IMR-90 (cell line): ENCODE measurements at regions not wholly inside any gene's neighbourhood (a gene's known extent, or its start where the extent isn't known, plus 50 kb on each side); places are given as distances from the start of the nearest gene placed in this dataset.

Experiments
- ATAC-seq: fragments of 200-7000 bp; cut with Tn5 transposase; 2 replicates; pipeline ENCODE4 v1.9.1; 2020; ENCODE audit warnings: low read depth, mild to moderate bottlenecking, moderate library complexity
- BruUV-seq: library from RNA; stranded (reverse); fragments of 400-500 nt; replicated peaks from 2 replicates; lab custom pipeline; 2021; lab: Mats Ljungman, UMichigan
- CTCF ChIA-PET: fragments of 300-600 bp; formaldehyde crosslinking; extraction: SDS; loops from one replicate; lab custom pipeline; 2021; ENCODE audit warnings: antibody characterized with exemption; lab: Yijun Ruan, JAX
- POLR2A ChIA-PET: fragments of 300-600 bp; sonication (Branson Sonifier 250); formaldehyde crosslinking; loops from one replicate; lab custom pipeline; 2022; ENCODE audit warnings: antibody characterized with exemption; ENCODE audit not compliant: unreplicated experiment; lab: Charles Lee
- DNase-seq: peaks from one replicate; pipeline ENCODE4 v3.0.0; 2013
- H2AFZ ChIP-seq: replicated peaks from 2 replicates; pipeline ENCODE3; 2013; ENCODE audit warnings: low read length, mild to moderate bottlenecking; ENCODE audit not compliant: poor library complexity
- H2AK5ac ChIP-seq: 2 replicates; pipeline ENCODE4 v1.6.1; 2013; ENCODE audit warnings: low read depth, low read length, inconsistent platforms
- H2AK9ac ChIP-seq: replicated peaks from 2 replicates; pipeline ENCODE3; 2013; ENCODE audit warnings: mild to moderate bottlenecking, low read depth, low read length, moderate library complexity; ENCODE audit not compliant: poor library complexity
- H2BK120ac ChIP-seq: 2 replicates; pipeline ENCODE4 v1.6.1; 2013; ENCODE audit warnings: low read depth, low read length, inconsistent platforms
- H2BK15ac ChIP-seq: 3 replicates; pipeline ENCODE4 v1.6.1; 2013; ENCODE audit warnings: low read depth, low read length, inconsistent platforms
- H2BK20ac ChIP-seq: 2 replicates; pipeline ENCODE4 v1.6.1; 2013; ENCODE audit warnings: low read depth, mild to moderate bottlenecking, inconsistent platforms, low read length, moderate library complexity
- H2BK5ac ChIP-seq: 2 replicates; pipeline ENCODE4 v1.6.1; 2013; ENCODE audit warnings: mild to moderate bottlenecking, low read depth, low read length, inconsistent platforms; ENCODE audit not compliant: poor library complexity, severe bottlenecking
- H3K14ac ChIP-seq: replicated peaks from 2 replicates; pipeline ENCODE4 v1.6.1; 2013; ENCODE audit warnings: low read depth, low read length, inconsistent platforms
- H3K18ac ChIP-seq: 2 replicates; pipeline ENCODE4 v1.6.1; 2013; ENCODE audit warnings: low read depth, low read length, control low read depth
- H3K23ac ChIP-seq: 2 replicates; pipeline ENCODE4 v1.6.1; 2013; ENCODE audit warnings: low read depth, low read length, inconsistent platforms
- H3K27ac ChIP-seq: 2 replicates; pipeline ENCODE4 v1.5.1; 2013; ENCODE audit warnings: mild to moderate bottlenecking, control low read depth, low read length; ENCODE audit not compliant: insufficient read depth
- H3K27me3 ChIP-seq: 2 replicates; pipeline ENCODE4 v1.6.1; 2013; ENCODE audit warnings: low read length; ENCODE audit not compliant: control insufficient read depth, insufficient read depth
- H3K36me3 ChIP-seq: 2 replicates; pipeline ENCODE4 v1.6.1; 2013; ENCODE audit warnings: low read length, mixed read lengths; ENCODE audit not compliant: control insufficient read depth, insufficient read depth
- H3K4ac ChIP-seq: 2 replicates; pipeline ENCODE4 v1.6.1; 2013; ENCODE audit warnings: low read depth, low read length, inconsistent platforms
- H3K4me1 ChIP-seq: 2 replicates; pipeline ENCODE4 v1.6.1; 2013; ENCODE audit warnings: low read length, mixed read lengths; ENCODE audit not compliant: control insufficient read depth, insufficient read depth
- H3K4me2 ChIP-seq: 2 replicates; pipeline ENCODE4 v1.6.1; 2013; ENCODE audit warnings: low read depth, mild to moderate bottlenecking, control low read depth, low read length, moderate library complexity
- H3K4me3 ChIP-seq: 2 replicates; pipeline ENCODE4 v1.5.1; 2013; ENCODE audit warnings: low read depth, mild to moderate bottlenecking, control low read depth, low read length, moderate library complexity; ENCODE audit not compliant: insufficient read depth
- H3K56ac ChIP-seq: 2 replicates; pipeline ENCODE4 v1.6.1; 2013; ENCODE audit warnings: low read length, inconsistent platforms; ENCODE audit not compliant: insufficient read depth; ENCODE audit errors: extremely low read depth
- H3K79me1 ChIP-seq, 2 experiments: 2 replicates each; pipeline ENCODE4 v1.6.1; 2013; ENCODE audit warnings: low read length in 2 of 2, inconsistent platforms in 1 of 2, low read depth in 1 of 2
- H3K9ac ChIP-seq: 2 replicates; pipeline ENCODE4 v1.6.1; 2013; ENCODE audit warnings: low read depth, low read length, control low read depth
- H3K9me1 ChIP-seq: 2 replicates; pipeline ENCODE4 v1.6.1; 2013; ENCODE audit warnings: low read length, inconsistent platforms; ENCODE audit not compliant: insufficient read depth
- H3K9me3 ChIP-seq: 2 replicates; pipeline ENCODE4 v1.6.1; 2013; ENCODE audit warnings: low read length; ENCODE audit not compliant: control insufficient read depth, insufficient read depth
- H4K20me1 ChIP-seq: 2 replicates; pipeline ENCODE4 v1.6.1; 2013; ENCODE audit warnings: low read length, inconsistent platforms; ENCODE audit not compliant: insufficient read depth
- H4K5ac ChIP-seq: 2 replicates; pipeline ENCODE4 v1.6.1; 2013; ENCODE audit warnings: mild to moderate bottlenecking, low read depth, low read length, control low read depth
- H4K8ac ChIP-seq, 2 experiments: 2 replicates each; pipeline ENCODE4 v1.6.1; 2013; ENCODE audit warnings: low read depth in 2 of 2, low read length in 2 of 2, control low read depth in 1 of 2, inconsistent platforms in 1 of 2
- H4K91ac ChIP-seq: 2 replicates; pipeline ENCODE4 v1.6.1; 2013; ENCODE audit warnings: low read depth, low read length, inconsistent platforms; ENCODE audit not compliant: insufficient read depth
- BHLHE40 ChIP-seq: fragments of 150-350 bp; IDR thresholded peaks from 2 replicates; pipeline ENCODE4 v1.6.1; 2016; ENCODE audit warnings: mild to moderate bottlenecking, low read depth, low read length
- CEBPB ChIP-seq: IDR thresholded peaks from 2 replicates; pipeline ENCODE4 v1.6.1; 2012; ENCODE audit warnings: low read depth, low read length, improper control_type of control experiment
- CHD1 ChIP-seq: IDR thresholded peaks from 2 replicates; pipeline ENCODE4 v1.6.1; 2012; ENCODE audit warnings: low read depth, low read length, improper control_type of control experiment
- FOS ChIP-seq: fragments of 150-350 bp; IDR thresholded peaks from 2 replicates; pipeline ENCODE4 v1.6.1; 2016; ENCODE audit warnings: low read depth, low read length
- MAFK ChIP-seq: IDR thresholded peaks from 2 replicates; pipeline ENCODE4 v1.6.1; 2012; ENCODE audit warnings: low read depth, low read length, improper control_type of control experiment
- MAZ ChIP-seq: IDR thresholded peaks from 2 replicates; pipeline ENCODE4 v1.6.1; 2012; ENCODE audit warnings: low read depth, mild to moderate bottlenecking, low read length, improper control_type of control experiment, moderate library complexity, borderline replicate concordance
- MXI1 ChIP-seq: IDR thresholded peaks from 2 replicates; pipeline ENCODE4 v1.6.1; 2012; ENCODE audit warnings: low read depth, mild to moderate bottlenecking, low read length, moderate library complexity, borderline replicate concordance
- NFE2L2 ChIP-seq: fragments of 150-350 bp; IDR thresholded peaks from 2 replicates; pipeline ENCODE4 v1.6.1; 2016; ENCODE audit warnings: low read depth, mild to moderate bottlenecking, low read length
- POLR2A ChIP-seq: IDR thresholded peaks from 2 replicates; pipeline ENCODE4 v1.6.1; 2012; ENCODE audit warnings: mild to moderate bottlenecking, low read depth, low read length
- RAD21 ChIP-seq: IDR thresholded peaks from 2 replicates; pipeline ENCODE4 v1.6.1; 2012; ENCODE audit warnings: low read length, improper control_type of control experiment
- RCOR1 ChIP-seq: IDR thresholded peaks from 2 replicates; pipeline ENCODE4 v1.6.1; 2012; ENCODE audit warnings: mild to moderate bottlenecking, low read length, improper control_type of control experiment; ENCODE audit not compliant: insufficient replicate concordance
- RFX5 ChIP-seq: IDR thresholded peaks from 2 replicates; pipeline ENCODE4 v1.8.0; 2012; ENCODE audit warnings: low read depth, mild to moderate bottlenecking, low read length, moderate library complexity
- SMC3 ChIP-seq: fragments of 150-350 bp; IDR thresholded peaks from 2 replicates; pipeline ENCODE4 v1.6.1; 2016; ENCODE audit warnings: low read depth, mild to moderate bottlenecking, antibody characterized with exemption, low read length, moderate library complexity
- WGBS, 2 experiments: methylation state at CpG; one replicate each; pipeline versions ENCODE4 v1.1.5 to v1.1.7; 2013; ENCODE audit warnings: missing lambda C conversion rate in 2 of 2; ENCODE audit not compliant: insufficient read length in 1 of 2; ENCODE audit errors: extremely low coverage in 2 of 2; 5-methylcytosine and 5-hydroxymethylcytosine counted together
- dilution Hi-C: fragments of 300-500 bp; cut with HindIII; formaldehyde crosslinking; loops from one replicate; pipeline ENCODE4 v1.14.3; 2018; ENCODE audit warnings: low sequenced_read_pairs; ENCODE audit not compliant: unreplicated experiment
- in situ Hi-C: fragments of 300-500 bp; cut with MboI; formaldehyde crosslinking; loops from 3 replicates; pipeline ENCODE4 v1.14.3; 2019; ENCODE audit warnings: low sequenced_read_pairs, inconsistent platforms, mixed read lengths
- intact Hi-C: fragments of 100-400 bp; cut with micrococcal nuclease; formaldehyde crosslinking; loops from 2 replicates; pipeline ENCODE4 v1.10.0; 2022
- TF ChIP-seq, protein P1 (sequence below): fragments of 150-350 bp; IDR thresholded peaks from 2 replicates; pipeline ENCODE4 v1.6.1; 2017; ENCODE audit warnings: mild to moderate bottlenecking, antibody characterized with exemption, low read length, low read depth
- TF ChIP-seq, protein P2 (sequence below): conservative IDR thresholded peaks from 2 replicates; pipeline ENCODE4 v1.5.1; 2012; ENCODE audit warnings: mild to moderate bottlenecking, low read depth, low read length, improper control_type of control experiment
- TF ChIP-seq, protein P3 (sequence below): fragments of 150-350 bp; IDR thresholded peaks from 2 replicates; pipeline ENCODE4 v1.6.1; 2016; ENCODE audit warnings: low read depth, mild to moderate bottlenecking, low read length, moderate library complexity, borderline replicate concordance

DNA sequence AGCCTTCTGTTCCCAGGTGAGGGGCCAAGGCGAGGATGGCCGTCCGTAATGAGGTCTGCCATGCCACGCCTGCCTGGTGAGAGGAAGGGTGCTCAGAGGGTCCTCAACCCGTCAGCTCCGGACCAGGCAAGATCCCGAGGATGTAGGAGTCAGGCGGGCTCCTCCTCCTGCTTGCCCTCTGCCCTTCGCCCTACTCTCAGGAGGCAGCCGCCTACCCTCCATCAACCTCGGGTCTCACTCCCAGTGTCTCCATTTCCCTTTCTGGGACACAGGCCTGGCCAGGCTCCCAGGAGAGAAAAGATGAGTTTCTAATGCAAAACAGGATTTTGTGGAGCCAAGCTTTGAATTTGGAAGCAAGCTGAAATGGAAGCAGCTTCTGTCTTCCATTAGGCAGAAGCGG lies 184.0 kb downstream of the PTPN20 start:
- in situ Hi-C loops = no loop called here
- Histone ChIP-seq H3K9me1 (no peaks in the 10 kb centered on the region), H4K5ac (no peak overlapping the region), H2AK9ac (no peak overlapping the region), H3K4ac (no peak overlapping the region), H3K36me3 (no peaks in the 10 kb centered on the region), H2BK5ac (no peak overlapping the region), H3K14ac (no peak overlapping the region), H3K4me1 (no peaks in the 10 kb centered on the region), H3K79me1 (no peaks in the 10 kb centered on the region), H3K56ac (no peak overlapping the region), H2BK120ac (no peak overlapping the region), H2BK15ac (no peak overlapping the region), H3K18ac (no peak overlapping the region), H4K20me1 (no peaks in the 10 kb centered on the region), H2AFZ (no peak overlapping the region), H3K4me2 (no peak overlapping the region), H3K4me3 (no peak overlapping the region), H2AK5ac (no peak overlapping the region), H3K23ac (no peak overlapping the region), H3K9ac (no peak overlapping the region), H3K27me3 (peaks cover 7% of the 10 kb centered on the region), H2BK20ac (no peak overlapping the region), H4K91ac (no peak overlapping the region), H3K27ac (no peak overlapping the region), H3K9me3 (no peaks in the 10 kb centered on the region; the same call in 1 of the 2 replicates), H4K8ac (no peak overlapping the region)
- BruUV-seq = no TSS peak
- no peak for DNase-seq
- no peak for TF ChIP-seq RAD21
- TF ChIP-seq, protein P1, sequence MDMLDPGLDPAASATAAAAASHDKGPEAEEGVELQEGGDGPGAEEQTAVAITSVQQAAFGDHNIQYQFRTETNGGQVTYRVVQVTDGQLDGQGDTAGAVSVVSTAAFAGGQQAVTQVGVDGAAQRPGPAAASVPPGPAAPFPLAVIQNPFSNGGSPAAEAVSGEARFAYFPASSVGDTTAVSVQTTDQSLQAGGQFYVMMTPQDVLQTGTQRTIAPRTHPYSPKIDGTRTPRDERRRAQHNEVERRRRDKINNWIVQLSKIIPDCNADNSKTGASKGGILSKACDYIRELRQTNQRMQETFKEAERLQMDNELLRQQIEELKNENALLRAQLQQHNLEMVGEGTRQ = no peak
- TF ChIP-seq SMC3 = no peak
- TF ChIP-seq CEBPB = no peak
- TF ChIP-seq POLR2A = no peak
- no peak for TF ChIP-seq MXI1
- TF ChIP-seq MAFK = no peak
- TF ChIP-seq MAZ = no peak
- no peak for TF ChIP-seq NFE2L2
- TF ChIP-seq BHLHE40 = no peak
- TF ChIP-seq RFX5 = no peak
- TF ChIP-seq, protein P2, sequence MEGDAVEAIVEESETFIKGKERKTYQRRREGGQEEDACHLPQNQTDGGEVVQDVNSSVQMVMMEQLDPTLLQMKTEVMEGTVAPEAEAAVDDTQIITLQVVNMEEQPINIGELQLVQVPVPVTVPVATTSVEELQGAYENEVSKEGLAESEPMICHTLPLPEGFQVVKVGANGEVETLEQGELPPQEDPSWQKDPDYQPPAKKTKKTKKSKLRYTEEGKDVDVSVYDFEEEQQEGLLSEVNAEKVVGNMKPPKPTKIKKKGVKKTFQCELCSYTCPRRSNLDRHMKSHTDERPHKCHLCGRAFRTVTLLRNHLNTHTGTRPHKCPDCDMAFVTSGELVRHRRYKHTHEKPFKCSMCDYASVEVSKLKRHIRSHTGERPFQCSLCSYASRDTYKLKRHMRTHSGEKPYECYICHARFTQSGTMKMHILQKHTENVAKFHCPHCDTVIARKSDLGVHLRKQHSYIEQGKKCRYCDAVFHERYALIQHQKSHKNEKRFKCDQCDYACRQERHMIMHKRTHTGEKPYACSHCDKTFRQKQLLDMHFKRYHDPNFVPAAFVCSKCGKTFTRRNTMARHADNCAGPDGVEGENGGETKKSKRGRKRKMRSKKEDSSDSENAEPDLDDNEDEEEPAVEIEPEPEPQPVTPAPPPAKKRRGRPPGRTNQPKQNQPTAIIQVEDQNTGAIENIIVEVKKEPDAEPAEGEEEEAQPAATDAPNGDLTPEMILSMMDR = no peak
- TF ChIP-seq RCOR1 = no peak
- TF ChIP-seq CHD1 = no peak
- no peak for TF ChIP-seq FOS
- TF ChIP-seq, protein P3, sequence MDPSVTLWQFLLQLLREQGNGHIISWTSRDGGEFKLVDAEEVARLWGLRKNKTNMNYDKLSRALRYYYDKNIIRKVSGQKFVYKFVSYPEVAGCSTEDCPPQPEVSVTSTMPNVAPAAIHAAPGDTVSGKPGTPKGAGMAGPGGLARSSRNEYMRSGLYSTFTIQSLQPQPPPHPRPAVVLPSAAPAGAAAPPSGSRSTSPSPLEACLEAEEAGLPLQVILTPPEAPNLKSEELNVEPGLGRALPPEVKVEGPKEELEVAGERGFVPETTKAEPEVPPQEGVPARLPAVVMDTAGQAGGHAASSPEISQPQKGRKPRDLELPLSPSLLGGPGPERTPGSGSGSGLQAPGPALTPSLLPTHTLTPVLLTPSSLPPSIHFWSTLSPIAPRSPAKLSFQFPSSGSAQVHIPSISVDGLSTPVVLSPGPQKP = no peak
- dilution Hi-C loops = no loop called here
- no peak for ATAC-seq
- WGBS, 2 experiments = no CpG with 5 or more reads among the region's 12 CpGs
- intact Hi-C loops = no loop called here
- CTCF ChIA-PET = no interaction called here
- POLR2A ChIA-PET = no interaction called here
